Middle frontal gyrus (tissue), 1 donor: ENCODE measurements at regions not wholly inside any gene's neighbourhood (a gene's known extent, or its start where the extent isn't known, plus 50 kb on each side); places are given as distances from the start of the nearest gene placed in this dataset.

ENCODE experiments used
- DNase-seq: peaks from one replicate; pipeline ENCODE4 v3.0.0-alpha.2; 2015; ENCODE audit warnings: low spot score; ENCODE audit errors: extremely low spot score

DNA sequence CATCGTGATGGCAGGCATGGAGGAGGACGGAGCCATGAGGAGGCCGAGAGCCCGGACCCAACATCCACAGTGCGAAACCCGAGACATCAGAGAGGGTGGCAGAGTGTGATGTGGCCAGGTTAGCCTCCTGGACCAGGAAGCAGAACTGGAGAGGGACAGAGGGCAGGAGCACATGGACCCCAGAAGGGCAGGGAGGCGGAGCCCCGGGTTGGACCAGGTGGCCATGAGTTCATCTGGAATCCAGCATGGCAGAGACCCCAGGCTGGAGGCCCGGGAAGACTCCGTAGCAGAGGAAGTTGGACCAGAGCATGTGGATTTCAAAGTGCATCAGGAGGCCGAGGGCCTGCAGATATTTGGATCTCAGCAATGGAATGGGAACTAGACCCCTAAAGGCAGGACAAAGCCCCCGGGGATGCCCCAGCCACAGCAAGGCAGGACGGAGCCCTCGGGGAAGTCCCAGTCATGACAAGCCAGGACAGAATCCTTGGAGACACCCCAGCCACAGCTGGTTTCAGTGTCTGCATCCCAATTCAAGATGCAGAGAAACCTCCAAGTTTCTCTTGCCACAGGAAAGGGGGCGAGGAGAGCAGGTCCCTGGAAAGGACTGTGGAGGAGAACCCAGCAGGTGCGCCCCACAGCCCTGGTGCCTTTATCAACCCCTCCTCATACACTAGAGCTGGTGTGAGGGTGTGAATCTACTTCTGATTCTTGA lies 1393.4 kb downstream of the BRD1 start:
- DNase-seq, result no peak

DNA sequence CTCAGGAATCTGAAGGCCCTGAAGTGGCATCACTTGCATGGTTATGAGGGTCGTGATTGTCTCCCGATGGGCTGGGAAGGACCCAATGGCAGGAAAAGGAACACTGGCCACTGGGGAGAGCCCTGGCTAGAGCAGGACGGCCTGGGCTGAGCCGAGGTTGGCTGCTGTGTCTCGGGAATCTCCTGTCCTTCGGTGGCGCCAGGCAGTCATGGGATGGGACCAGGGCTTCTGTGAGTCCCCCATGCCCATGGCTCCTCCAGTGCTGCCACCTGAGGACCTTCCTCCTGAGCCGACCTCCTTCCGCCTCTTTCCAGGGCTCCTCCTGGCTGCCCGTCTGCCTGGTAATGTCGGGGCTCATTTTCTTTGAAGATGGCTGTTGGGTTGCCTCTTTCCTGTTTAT lies 1394.0 kb downstream of the BRD1 start:
- DNase-seq, result no peak

DNA sequence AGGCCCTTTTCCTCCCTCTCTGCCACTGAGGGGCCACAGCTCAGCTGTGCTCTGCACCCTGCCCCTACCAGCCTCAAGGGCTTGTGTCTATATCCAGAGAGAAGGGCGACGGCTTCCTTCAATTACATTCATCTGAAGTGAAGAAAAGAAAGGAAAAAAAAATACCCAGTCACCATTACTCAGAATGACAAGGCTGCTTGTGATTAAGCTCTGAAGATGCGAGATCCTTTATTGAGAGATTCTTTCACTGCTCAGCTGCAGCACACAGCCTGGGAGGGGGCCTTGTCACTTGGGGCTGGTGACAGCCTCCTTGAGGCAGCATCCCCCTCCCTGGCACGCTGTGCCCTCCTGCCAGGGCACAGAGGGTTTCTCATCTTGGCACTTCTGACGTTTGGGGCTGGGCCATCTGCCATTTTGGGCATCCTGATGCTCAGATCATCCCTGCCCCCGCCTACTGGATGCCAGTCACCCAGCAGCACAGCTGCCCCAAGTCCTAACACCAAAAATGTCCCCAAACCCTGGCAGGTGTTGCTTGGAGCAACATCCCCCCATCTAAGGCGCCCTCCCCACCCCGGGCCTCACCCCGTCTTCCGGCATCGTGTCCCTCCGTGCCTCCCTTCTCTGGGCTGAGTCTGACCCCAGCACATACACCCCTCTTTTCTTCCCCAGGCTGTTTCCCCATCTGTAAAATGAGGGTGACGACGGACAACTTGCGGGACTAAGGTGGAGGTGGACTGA lies 1394.7 kb downstream of the BRD1 start:
- no peak for DNase-seq

DNA sequence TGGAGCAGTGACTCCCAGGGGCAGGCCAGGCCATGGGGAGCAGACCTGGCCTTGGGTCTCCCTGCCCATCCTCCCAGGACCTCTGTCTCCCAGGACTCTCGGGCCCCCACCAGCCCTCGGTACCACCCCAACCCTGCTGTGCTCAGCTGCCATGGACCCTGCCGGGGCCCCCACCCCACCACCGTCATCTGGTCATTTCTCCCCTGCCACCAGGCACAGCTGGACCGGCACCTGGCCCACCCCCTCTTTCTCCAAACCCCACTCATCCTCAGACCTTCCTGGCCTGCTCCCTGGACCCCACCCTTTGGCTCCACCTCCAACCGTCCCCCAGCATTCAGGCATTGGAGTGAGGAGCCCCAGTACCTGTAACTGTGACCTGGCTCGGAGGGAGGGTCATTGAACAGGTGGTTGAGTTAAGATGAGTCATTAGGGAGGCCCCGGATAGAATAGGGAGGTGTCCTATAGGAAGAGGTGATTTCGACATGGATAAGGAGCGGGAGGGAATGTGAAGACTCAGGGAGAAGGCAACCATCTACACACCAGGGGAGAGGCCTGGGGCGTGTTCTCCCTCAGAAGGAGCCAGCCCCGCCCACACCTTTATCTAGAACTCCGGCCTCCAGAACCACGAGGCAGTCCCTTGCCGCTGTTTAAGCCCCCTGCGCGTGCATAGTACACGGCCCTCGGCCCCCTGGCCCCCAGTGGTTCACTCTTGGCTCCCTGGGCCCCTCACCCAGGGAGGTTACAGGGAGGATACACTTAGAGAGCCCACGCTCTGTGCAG lies 1395.9 kb downstream of the BRD1 start:
- DNase-seq, result no peak

DNA sequence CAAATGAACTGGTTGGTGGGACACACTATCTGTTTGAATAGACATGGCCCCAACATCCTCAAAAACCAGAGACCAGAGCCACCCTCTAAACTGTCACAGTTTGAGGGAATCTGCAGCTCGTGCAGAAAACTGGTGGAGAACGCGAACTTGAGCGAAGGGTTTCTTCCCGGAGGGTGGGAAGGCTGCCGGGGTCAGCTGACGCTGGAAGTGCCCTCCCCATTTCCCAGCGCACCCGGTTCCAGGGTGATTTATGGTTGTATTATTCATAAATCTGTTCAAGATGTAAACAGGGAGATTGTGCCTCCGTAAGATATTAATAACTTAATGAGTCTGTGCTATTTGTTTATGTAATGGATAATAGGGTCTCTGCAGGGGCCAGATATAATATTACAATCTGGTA lies 1396.7 kb downstream of the BRD1 start:
- no peak for DNase-seq

DNA sequence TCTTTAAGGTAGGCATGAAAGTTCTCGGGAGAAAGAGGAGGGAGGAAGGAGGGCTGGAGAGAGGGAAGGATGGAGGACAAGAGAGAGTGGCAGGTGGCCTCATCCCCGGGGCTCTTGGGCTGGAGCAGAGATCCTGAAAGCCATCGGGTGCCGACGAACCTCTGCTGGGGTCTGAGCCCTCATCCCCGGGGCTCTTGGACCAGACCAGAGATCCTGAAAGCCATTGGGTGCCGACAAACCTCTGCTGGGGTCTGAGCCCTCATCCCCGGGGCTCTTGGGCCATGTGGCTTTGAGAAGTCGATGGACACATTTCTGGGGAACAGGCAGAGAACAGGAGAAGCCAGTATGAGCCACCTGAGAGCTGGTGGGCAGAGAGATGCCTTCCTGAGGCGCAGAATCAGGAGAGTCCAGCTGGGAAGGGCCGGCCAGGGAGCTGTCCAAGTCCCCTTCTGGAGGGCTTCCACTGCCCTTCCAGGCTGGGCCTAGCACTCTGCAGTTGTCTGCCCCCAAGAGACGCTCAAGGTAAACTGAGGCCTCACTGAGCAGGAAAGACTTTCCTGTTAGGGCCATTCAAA lies 1398.1 kb downstream of the BRD1 start:
- DNase-seq, result no peak

DNA sequence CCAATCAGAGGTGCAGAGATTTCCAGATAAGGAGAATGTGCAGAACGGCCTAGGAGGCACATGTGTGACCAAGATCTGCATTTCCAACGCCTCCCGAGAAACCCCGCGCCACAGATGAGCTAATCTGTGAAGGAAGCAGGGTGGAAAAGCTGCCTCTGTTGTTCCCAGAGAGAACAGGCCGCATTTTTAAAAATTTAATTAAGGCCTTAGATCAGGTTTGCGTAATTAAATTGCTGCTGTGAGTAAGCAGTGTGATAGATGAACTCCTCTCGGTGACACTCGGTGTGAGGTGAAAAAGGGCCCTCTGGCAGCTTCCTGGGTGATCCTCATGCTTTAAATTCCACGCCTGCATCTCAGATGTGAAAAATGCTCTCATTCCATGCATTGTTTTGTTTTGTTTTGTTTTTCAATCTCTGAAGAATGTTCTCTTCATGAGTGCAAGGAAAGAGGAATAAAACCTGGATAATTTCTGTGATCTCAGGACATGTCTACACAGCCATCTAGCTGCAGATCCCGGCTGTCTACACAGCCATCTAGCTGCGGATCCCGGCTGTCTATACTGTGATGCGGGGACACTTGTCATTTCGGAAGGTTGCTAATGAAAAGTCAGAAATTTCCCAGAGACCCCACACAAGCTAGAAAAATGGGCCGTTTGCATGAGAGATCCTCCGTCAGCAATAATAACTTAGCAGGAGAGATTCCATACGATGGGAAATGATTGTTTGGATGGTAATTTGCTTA lies 1398.9 kb downstream of the BRD1 start:
- DNase-seq, result no peak

DNA sequence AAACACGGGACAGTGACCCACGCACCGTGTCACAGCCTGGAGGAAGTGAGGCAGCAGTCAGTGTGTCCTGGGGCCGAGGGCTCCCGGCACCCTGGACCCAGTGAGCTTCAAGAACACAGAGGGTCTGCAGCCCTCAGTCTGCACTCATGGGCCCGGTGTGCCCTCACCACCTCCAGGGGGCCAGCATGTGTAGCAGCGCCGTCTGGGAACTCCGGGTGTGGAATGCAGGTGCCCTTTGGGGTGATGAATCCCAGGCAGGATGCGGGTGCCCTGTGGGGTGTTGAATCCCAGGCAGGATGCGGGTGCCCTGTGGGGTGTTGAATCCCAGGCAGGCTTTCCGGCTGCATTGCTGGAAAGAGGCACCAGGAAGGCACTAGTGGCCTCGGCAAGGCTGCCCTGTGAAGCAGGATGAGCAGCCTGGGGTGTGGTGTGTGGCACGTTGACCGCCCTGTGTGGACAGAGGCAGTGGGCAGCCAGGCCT lies 1399.9 kb downstream of the BRD1 start:
- no peak for DNase-seq

DNA sequence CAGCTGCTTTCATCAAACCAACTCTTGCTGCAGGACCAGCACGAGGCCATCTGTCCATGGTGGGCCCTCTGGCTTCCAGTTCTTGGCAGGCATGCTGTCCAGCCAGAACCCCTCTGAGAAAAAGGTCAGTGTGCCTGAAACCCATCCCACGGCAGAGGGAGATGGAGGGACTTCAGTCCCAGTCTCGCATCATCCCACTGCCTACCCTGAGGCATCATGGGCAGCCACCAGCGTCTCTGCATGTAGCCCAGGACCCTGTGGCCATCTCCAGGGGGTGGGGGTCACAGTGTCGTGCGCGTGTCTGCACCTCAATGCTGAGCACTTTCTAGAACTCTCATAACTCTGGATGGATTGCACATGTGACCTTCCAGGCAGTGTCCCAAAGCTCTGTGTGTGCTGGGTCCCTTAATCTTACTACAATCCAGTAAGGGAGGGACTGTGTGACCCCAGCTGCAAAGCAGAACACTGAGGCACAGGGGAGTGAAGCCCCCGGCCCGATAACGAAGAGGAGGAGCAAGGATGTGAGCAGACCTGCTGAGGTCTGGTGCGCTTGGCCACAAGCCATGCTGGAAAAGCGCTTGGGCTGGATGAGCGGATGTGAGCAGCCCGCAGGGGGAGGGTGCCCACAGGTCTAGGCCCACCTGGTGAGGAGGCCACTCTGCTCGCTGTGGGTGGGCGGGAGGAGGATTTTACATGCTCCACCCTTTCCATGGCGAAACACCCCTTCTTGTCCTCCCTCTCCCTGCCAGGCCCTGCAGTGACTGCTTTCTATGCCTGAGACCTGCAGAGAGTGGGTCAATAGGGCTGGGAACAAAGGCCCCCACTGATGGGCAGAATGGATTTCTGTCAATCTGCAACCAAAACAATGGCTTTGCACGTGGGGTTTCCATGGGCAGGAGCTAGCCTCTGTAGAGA lies 1401.0 kb downstream of the BRD1 start:
- no peak for DNase-seq

DNA sequence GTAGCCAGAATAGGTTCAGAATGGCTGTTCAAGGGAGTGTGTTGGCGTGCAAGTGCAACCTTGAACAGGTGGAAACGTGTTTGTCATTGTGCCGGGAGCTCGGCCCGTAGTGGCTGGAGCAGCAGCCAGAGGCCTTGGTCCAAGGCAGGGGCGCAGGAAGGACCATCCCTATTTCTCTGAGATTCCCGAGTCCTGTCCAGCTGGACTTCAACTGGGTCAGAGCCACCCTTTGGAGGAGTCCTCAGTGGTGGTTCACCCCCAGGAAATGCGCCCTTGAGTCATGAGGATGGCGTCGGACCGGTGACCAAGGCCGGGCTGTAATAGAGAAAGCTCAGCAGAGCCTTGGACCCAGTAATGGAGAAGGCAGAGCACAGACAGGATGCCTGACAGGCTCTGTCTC lies 1402.0 kb downstream of the BRD1 start:
- DNase-seq, result no peak

DNA sequence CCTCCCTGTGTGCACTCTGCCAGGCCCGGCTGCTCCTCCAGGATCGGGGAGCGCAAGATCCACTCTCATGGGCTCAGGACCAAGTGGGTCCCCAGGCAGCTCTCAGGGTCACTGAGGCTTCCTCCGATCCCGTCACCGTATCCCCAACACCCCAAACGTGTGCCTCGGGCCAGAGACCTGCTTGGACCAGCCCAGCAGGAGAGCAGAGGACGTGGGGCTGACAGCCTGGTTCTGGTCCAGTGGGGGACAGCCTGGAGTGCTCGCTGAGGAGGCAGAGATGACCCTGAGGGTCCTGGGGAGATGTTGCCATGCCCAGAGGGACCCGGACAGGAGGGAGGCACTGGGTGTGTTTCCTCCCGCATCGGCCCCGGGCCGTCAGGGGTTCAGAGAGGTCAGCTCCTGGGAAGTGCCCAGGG lies 1402.6 kb downstream of the BRD1 start:
- DNase-seq, result no peak

DNA sequence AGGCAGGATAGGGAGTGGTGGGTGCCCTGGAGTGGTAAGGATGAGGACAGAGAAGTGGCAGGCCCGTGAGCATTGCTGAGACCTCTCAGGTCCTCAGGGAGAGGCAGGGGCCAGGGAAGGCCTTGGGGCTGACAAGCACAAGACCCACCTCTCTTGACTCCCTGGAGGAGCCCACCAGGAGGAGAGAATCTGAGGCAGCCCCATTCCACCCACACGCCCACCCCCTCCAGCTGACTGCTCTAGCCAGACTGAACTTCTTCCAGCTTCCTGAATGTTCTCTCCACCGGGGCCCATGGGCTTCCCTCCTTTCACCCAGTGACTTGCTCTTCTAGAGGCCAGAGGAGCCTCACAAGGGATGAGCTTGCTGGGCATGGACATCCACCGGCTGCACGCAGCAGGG lies 1403.0 kb downstream of the BRD1 start:
- no peak for DNase-seq

DNA sequence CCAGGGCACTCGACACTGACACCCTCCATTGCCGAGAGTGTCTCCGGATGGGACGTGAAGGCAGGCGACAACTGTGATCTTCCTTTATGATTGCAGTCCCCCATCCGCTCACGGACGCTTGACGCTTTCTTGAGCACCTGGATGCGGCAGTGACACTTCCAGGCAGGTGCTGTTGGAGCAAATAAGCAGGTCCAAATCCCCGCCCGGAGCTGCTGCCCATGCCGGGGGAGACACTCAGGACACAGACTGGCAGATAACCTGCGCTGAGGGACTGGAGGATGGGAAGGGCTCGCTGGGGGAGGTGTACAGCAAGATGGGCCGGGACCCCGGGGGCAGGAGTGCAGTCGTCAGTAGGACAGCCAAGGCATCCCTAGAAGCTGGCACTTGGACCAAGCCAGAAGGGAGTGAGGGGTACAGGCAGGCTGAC lies 1403.5 kb downstream of the BRD1 start:
- no peak for DNase-seq

DNA sequence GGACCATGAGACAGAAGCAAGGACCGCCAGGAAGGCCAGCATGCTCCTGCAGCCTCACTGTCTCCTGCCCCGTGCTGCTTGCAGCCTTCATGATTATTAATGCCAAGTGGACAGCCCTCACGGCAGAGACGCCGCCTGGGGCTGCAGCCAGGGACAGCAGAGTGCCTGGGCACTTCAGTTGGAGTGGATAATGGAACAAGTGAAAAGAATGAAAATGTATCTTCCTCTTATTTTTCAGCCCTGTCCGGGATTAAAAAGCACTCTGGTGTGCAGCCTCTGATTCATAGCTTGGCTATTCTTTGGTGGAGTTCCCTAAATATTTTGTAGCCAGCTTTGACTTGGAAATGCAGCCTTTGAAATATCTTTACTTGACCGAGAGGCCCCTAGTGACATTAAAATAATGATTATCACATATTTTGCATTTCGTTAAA lies 1404.2 kb downstream of the BRD1 start:
- DNase-seq, result no peak

DNA sequence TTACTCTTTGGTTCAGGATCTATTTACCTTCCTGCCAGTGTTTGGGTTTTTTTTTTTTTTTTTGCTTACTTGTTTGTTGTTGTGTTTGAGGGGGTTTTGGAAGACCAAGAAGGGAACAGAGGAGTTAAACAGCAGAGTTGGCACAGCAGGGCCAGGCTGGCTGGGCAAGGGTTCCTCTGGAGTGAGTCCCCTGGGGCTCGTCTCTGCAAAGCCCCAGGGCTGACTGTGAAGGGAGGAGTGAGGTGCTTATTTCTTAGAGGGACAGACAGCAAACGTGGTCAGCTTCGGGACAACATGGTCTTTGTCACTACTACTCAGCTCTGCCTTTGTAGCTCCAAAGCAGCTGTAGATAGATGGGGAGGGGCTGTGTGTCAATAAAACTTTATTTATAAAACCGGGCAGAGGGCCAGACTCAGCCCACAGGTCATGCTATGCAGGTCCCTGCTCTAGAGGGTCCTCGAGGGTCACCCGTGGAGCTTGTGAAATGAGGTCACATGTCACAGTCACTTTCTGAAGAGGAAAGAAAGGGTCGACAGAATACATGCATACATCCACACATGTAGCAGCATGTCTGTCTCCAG lies 1404.7 kb downstream of the BRD1 start:
- DNase-seq, result no peak

DNA sequence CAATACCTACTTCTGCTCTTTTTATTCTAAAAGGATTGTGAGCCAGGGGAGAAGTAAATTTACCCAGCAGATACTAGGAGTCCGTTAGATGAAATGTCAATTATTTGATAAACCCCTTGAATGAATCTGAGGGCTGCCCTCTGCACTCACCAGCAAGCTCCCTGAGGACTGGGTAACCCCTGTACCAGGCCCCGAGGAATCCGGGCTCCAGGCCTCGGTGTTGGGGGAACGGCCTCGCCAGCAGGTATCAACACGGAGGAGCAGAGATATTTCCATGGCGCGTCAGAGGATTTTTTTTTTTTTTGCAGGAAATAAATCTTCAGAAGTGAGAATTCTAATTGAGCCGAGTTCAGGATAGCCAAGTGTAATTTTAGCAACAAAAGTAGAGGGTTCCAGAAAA lies 1408.8 kb downstream of the BRD1 start:
- DNase-seq, result no peak

DNA sequence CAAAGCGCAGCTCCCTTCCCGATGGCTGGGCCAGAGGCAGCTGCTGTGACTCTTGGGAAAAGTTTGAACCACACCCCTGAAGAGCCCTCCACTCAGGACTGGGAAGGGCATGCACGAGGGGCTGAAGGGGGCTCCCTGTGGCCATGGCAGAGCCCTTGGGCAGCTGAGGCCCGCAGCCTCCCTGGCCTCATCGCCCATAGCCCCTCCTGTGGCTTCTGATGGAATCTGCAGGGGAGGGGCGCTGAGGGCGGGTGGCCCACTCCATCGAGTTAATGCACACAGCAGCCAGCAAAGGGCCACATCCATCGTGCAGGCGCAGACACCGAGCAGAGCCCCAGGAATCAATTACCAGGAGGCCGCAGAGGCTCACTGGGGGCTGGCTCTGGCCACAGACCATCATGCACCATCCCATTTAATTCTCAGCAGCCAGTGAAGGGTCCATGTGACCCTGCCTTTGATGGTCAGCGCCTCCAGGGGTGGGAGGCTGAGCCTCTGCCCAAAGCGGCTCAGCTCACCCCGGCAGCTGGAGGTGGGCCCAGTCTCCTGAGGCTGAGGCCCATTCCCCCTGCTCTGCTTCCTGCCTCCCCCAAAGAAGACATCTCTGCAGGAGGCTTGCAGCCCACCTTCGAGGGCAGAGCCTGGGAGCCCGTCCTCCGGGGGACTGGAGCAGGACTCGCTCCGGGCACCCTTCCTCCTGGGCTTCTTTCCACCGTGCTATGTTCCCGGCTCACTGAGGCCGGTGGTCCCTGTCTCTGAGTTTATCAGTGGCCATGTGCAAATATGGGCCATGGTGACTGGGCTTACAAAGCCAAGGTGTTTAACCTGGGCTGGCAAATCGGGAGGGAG lies 1410.2 kb downstream of the BRD1 start:
- no peak for DNase-seq

DNA sequence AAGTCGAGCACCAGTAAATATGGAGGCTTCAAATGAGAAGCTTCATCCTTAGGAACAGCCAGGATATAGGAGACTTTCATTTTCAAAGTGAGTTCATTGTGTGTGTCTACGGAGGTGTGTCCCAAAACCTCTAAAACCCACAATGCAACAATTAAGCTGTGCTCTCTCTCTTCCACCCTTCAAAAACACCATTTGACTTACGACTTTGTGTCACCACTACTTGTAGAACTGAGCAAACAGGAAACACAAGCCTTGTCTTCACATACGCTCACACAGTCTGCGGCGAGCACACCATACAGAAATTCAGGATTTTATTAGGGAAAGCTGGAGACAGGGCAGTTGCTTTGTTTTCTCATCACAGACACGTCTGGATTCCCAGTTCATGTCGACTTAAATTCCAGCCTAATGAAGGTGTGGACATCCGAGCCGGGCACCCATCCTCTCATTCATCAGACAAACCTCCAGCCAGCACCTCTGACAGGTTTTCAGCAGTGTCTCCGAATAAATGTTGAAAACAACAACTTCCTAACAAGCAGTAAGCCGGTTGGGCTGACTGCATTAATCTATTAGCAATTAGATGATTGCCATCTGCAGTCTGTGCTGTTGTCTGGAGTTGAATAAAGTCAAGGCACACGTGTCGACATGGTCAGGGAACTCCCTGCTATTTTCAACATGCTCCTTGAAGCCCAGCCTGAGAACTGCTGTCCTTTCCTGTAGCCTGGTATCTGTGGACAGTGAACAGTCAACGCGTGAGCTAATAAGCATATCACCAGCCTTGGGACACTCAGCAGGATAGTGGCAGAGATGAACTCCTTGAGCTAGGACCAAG lies 1411.1 kb downstream of the BRD1 start:
- no peak for DNase-seq
